ENCODE measurements at regions not wholly inside any gene's neighbourhood (a gene's known extent, or its start where the extent isn't known, plus 50 kb on each side); places are given as distances from the start of the nearest gene placed in this dataset.

DNA sequence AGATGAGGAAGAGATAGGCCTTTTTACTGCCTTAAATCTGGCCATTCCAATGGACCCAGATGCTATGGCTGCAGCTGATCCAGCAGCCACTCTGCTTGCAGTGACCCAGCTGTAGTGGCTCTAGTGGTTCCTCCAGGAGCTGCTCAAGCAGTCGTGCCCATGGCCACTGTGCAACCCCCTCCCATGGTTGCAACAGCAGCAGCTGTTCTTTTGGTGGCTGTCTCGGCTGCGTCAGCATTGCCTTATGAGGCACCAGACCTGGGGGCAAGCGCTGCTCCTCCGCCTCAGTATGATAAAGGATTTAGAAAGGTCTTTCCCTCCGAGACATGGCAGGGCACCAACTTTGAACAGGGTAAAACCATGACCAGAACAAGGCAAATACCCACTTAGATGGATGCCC lies 384.9 kb upstream of the DCC start:
- no peak for DNase-seq

DNA sequence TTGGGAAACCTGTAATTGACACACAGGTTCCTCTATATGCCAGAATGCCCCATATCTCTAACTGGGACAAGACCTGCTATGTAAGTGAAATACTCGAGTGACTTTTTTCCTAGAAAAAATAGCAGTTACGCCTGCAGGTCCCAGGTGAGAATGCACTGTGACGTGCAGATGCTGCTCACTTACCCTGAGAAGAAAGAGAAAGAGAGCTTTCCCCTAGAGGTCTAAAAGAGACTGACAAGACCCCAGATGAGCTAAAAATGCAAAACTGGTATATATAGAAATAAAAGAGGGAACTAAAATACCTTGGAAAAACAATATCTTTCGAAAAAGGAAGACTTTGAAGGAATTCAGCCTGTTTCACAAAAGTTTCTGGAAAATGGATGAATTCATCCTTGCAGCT lies 383.0 kb upstream of the DCC start:
- DNase-seq: no peak

DNA sequence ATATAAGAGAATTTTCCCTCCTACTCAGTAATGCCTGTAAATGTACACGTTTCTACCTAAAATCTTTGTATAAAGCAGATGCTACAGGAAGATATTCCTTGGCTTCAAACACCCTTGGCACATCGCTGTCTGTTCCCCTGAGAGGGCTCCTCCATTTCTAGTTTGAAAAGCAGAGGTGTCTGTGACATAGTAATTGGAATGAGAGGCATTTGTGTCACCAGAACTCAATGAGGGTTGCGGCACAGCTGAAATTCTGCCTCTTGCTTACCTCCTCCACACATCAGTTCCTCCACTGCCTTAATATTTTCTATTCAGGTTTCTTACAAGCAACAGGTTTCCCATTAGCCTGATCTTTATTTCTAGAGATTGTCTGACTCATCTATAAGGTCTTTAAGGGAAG lies 359.9 kb upstream of the DCC start:
- DNase-seq: no peak

DNA sequence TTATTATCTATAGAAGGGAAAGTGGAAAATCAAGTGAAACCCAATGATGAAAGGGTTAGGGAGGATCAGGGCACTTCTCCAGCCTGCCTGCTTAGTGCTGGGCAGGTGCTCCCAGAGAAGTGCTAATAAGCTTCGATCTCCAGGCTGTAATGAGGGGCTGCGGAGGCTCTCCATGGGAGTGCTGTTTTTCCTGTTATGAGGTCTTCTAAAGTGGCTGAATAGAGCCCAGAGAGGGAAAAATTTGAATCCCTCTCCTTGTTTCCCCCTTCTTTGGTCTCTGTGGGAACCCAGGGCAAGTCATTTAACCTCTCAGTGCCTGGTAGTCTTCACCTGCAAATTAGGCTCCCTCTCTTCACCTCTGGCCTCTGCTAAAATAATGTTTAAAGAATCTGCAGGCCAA lies 351.7 kb upstream of the DCC start:
- no peak for DNase-seq

DNA sequence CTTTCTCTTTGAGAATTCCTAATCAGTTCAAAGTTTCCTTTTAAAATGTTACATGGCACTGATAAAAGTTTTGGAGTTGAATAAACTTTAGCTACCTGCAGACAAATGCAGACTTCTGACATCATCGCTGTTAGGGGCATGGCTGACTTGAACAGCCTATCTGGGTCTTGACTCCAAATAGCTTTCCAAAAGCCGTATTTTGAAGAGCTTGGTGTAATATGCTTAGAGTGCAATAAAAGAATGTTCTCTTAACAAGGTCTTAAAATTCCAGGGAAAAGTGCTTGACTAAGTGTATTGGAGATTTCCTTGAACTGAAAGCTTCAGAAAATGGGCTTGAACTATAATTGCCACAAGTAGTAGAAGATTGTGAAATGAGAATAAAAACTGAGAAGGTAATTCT lies 342.9 kb upstream of the DCC start:
- DNase-seq: no peak

DNA sequence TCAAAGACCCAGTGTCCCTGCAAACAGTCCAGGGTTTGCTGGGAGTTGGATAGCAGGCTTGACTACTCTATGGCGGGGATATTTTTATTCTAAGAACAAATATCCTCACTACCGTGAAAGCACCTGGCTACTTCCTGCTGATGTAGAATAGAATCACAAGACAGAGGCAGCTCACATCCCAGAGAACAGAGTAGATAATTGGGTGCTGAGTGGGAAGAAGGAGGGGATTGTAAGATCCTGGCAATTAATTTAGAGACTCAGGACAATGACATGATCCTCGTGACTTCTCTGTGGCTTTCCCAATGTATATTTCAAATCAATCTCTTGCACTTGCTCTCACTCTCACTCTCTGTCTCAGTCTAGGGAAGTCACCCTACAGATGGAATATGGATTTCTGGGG lies 341.9 kb upstream of the DCC start:
- DNase-seq: no peak

DNA sequence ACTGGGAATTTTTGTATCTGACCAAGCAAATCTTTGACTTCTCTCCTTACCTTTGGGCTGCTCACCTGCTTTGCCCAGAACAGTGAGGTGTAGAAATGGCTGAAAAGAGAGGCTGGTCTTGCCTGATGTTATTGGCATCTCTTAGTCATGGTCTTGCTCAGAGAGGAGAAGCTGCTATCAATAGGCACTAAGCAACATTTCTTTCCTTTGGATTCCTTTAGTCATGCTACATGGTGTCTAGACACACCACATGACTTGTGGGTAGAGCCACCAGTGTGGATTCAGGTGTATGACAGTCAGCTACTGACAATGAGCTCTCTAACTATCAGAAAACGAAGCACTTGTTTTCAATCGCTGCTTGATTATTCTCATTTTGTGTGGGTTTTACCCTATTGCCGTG lies 341.3 kb upstream of the DCC start:
- DNase-seq: no peak

DNA sequence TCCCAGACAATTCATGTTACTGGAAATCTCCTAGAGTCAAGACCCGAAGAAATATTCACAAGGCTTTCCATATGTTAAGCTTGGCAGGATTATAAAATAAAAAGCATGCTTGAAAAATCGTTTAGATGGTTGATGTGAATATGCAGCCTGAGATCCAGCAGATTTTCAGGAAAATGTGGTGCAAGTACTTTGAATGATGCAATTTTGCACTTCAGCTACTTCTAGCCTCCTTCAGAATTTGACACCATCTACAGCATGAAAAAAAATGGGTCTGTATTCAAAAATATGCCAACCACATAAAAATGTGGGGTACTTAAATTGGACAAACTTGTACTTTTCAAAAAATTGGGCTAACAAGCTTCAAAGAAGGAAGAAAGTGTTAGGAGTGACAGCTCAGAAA lies 340.6 kb upstream of the DCC start:
- DNase-seq: no peak

DNA sequence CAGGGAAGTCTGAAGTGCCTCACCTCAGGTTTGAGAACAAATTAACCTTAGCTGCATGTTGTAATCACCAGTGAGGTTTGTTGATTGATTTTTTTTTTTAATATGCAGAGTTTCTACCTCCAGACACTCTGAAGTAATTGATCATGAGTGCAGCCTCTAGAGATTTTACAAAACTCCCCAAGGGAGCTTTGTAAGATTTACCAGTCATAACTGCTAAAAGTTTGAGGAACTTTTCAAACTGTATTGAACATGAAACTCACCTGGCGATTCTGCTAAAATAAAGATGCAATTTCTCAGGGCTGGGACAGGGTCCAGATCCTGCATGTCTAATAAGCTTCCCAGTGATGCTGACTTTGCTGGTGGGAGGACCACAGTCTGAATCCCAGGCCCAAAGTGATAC lies 339.6 kb upstream of the DCC start:
- DNase-seq: no peak

DNA sequence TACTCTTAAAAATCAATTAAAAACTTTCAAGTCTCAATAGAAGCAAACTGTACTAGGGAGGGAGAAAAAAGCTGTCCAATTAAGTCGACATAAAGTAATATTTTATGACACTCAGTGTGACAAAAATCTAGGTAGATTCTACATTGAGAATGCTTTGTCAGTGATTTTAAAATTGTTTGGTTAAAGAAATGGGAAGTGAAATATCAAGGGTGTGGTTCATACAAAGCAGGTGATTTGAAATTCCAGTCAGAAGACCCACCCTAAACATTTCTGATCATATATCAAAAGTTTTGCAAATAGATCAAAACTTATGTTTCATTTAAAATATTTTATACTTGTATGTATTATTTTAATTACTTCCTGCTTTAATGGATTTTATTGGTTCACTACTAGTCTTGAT lies 338.9 kb upstream of the DCC start:
- DNase-seq: no peak

DNA sequence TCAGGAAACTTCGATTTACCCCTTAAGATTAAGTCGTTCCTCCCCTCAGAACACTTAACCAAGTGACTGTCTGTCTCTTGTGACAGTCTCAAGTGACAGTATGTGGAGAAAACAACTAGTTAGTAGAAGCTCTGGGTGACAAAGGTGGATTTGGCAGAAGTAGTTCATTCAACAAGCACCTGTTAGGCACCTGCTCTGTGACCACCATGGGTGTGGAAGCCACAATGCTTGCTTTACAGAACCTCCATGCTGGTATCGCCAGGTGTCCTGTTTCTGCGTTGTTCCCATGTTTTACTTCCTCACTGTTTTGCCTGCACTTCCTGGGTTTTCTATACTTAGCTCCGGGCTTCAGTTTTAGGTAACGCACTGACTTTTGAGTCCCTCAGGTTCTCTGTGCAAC lies 337.4 kb upstream of the DCC start:
- DNase-seq: no peak

DNA sequence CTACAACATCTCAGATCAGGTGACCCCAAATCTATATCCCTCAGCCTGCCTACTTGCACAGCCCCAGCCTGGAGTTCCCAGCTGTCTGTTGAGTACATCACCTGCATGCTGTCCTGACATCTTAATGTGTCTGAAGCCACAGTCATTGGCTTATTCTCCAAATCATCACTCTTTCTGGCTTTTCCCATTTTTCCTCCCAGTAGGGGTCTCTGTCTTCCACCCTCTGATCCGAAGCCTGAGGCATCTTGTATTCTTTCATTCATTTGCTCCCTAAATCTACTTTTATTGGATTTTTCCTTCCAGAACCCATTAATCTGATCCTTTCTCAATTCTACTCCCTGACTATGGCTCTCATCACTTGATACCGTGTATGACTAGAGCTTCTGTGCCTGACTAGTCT lies 332.9 kb upstream of the DCC start:
- no peak for DNase-seq

DNA sequence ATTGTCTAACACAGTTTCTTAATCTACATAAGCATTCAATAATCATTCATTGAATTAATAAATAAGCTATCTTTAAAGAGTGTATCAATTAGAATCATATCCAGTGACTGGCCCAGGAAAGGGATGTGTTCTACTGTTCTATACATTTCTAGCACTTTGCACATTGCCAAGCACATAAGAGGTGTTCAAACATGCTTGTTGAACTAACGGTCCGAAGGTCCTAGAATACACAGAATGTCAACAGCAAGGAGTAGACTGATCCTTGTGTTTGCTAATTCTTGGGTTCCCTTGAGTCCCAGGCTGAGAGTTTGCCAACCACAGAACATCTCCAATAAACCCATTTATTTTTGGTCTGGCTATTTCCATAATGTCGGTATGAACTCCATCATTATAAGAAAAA lies 331.7 kb upstream of the DCC start:
- DNase-seq: no peak

DNA sequence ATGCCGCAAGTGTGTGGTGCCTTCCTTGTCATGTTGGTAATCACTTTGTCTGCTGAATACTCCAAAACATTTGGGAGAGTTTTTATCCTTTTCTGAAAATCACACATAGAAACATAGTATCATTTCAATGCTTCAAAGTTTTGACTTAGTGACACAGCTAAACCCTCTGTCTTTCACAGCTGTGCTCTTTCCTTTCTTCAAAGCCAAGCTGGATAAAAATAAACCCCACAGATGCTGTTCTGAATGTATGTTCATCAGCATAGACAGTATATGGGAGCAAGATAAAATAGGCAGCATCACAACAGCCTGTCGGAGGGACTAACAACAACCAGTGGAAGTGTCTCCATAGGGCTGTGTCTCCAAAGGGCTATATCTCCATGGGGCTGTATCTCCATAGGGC lies 331.3 kb upstream of the DCC start:
- no peak for DNase-seq

DNA sequence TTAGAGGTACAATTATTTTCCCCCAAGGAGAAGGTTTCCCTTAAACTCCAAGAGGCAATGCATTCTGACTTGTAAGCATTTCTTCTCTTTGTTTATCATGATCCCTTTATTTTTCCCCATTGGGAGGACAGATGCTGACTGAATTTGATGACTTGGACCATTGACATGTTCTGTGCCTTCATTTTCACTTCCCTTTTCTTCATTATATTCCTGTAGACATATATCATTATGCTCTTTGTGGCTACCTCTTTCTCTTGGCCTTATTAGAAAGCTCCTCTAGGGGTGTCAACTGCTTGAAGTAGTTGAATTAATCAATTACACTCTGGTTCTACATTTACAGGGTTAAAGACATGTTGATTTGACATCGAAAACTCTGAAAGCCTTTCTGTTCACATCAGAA lies 330.0 kb upstream of the DCC start:
- DNase-seq: no peak

DNA sequence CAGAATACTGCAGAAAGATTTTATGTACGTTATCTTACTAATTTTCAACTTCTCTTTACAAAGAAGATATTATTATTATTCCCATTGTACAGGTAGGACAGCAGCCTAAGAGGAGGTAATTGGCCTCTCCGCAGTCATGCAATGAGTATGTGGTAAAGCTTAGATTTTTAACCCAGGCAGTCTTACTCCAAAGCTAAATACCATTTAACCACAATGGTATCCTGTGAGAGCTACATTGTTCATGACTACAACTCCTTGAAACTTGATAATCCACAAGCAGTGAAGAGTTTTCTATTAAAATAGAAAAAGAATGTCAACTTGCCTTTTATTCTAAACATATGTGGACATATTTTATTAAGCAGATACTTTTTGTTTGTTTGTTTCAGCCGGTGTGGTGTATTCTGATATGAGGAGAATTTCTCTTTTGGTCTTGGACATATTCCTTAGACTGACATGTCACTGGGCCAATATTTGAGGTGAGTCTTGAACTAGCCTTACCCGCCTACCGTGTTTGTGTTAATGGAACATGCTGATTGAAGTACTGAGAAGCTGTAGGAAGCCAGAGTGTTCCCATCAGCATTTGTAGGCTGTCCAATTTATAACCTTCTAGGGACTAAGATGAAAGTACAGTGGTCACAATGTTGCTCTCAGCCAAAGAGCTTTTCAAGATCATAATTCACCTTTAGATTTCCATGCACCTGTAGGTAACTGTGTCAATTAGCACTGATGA lies 293.9 kb upstream of the DCC start:
- DNase-seq: no peak

DNA sequence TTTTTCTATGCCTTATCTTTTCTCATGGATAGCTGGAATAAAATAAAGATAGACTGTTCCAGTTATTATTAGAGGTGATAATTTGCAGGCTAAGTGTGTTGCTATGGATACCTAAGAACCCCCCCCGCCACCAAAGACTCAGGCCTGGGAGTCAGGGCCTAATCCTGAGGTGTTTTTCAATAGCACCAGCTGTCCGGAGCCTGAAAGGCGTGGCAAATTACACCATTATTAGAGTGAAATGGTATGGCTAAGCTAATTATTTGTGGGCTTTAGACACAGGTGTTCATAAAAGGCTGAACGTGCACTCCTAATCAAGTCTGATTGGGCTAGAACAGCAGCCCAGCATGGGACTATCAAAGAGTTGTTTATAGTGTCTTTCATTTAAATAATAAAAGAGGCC lies 293.2 kb upstream of the DCC start:
- DNase-seq: no peak

DNA sequence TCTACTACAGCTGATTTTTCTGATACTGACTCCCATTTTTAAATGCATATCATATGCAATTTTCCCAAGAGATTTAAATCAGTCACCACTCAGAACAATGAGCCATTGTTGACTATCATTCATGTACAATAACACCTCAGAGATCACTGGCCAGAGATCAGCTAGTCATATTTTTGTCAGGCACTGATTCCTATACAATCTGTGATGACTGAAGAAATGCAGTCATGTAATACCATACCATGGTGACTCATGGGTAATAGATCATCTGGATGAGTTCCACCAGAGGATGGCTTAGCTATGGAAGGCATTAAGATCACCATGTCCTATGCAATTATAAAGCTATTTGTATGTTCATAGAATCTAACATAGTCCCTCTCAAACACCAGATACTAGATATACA lies 285.7 kb upstream of the DCC start:
- no peak for DNase-seq

DNA sequence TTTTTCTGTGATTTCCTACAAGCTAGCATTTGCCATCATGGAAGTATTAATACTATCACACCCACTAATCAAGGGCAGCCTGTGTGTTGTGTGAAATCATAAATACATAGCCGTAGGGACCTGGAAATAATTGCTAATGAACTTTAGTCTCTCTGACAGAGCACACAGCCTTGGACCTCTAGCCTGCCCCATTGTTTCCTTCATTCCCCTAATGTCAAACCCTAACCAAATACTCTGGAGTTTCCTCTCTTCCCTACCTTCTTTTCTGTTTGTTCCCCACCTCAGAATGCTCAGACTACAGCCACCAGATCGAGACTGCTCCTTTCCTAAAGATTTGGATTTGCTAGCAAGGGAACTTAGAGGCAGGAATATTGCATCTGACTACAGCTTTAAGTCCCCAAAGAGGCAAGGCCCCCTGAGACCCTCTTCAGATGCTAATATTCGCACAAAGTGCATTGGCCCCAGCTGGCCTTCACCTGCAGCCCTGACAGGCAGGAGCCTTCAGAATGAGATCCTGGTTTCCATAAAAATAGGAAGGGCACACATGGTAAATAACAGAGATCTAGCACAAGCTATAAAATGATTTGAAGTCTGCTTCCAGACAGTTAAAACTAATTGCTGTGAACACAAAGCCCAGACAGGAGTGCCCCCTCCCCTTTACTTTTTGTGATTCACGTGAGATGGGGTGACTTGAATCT lies 279.2 kb upstream of the DCC start:
- DNase-seq: no peak

DNA sequence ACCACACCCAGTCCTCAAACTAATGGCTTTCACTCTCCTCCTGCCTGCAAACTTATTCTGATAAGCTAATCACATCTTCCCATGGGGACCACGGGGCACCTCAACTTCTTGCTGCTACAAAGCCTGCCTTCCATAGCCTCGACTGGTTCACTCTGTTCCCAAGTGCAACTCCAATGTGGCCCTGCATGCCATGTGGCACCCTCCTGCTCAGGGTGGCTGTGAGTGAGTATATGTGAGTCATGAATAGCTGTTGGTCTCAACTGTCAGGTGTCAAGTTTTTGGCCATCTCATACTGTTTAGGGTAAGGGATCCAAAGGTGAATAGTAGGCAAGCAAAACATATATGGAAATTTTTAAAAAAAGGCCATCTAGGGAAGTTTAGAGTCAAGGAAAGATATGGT lies 276.1 kb upstream of the DCC start:
- DNase-seq: no peak

DNA sequence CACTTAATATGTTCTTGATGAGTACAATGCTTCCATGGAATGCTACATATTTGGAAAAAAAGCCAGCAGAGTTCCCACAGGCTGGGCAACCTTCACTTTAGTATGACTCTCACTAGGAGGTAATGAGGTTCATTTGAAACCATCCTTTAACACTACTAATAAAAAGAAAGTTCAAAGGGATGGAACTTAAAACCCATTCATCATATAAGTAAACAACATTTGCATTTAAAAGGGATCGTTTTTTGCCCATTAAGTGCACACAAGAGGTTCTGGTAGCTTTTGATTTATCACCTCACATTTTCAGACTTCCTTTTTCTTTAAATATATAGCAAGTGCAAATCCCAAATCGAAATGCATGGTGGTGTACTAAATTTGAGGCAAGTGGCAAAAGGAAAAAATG lies 270.8 kb upstream of the DCC start:
- no peak for DNase-seq

DNA sequence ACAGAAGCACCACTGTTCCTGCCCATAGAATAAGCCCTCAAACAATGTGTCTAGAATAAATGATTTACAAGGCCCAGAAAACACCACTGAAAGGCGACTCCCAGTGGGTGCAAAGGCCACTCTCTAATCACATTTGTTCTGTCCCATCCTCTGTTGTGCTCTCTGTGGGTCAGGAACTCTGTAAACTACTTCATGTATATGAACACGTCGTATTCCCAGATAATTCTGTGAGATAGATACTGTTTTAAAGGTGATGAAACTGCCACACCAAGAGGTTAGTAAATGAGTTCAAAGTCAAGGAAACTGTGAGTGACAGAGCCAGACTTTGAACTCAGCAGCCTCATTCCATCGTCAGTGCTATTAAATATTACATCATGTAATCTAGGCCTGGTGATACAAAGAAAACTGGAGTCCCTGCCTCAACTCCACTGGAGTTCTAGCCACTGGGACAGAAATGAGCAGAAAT lies 269.7 kb upstream of the DCC start:
- no peak for DNase-seq

DNA sequence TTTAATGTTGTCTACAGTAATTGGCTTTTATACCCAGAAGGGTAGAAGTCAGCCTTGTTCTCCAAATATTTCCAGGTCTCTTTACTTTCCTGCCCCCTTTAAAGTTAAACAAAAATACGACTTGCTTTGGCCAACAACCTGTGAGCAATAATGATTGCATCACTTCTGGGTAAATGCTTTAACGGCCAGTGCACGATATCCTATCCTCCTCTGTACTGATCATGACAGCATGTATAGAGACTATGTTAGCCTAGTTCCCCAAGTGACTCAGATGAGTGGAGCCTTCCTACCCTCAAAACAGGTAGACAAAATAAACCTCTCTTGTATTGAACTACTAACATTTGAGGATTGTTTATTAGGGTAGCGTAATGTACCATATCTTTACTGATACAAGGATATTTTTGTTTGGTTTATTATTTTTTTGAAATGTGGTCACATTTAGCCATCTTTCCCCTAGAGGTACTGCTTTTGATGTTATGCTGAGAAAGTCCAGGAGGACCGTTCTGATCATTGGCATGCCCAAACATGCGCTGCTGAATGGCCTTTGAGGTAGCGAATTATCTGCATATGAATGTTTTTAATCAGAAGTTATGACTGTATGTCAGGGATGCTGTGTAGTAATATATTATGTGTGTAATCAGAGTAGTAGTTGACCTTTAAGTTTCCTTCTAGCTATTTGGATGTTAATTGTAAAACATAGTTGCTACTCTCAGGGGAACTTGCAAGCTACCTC lies 262.6 kb upstream of the DCC start:
- DNase-seq: no peak

DNA sequence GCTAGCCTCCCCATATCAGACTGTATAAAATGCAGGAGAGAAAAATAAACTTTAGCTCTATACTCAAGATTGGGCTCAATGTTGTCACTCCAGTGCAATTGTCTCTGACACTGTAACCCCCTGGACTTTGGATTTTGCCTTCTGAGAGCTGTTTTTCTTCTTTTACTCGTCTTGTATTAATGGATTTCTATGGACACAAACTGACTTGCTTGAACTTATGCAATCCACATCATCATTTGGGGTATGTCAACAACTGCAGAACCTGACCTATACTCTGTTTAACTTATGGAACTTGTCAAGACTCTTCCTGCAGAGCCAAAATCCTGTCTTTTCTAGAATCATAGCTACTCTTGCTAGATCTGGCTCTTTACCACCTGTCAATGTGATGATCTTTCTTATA lies 257.8 kb upstream of the DCC start:
- DNase-seq: no peak
